ENCODE measurements at regions not wholly inside any gene's neighbourhood (a gene's known extent, or its start where the extent isn't known, plus 50 kb on each side); places are given as distances from the start of the nearest gene placed in this dataset.

GRCh38 chr1:90206260-90206659 is 211.3 kb downstream of the ZNF326 start:
- TF ChIP-seq POLR2AphosphoS5 (IDR thresholded peaks at IDR 0.05) (no peak), CTCF (IDR thresholded peaks at IDR 0.05) (no peak), POLR2A (IDR thresholded peaks at IDR 0.05) (no peak)
